Muscle of back (tissue), 3 donors: ENCODE measurements at regions not wholly inside any gene's neighbourhood (a gene's known extent, or its start where the extent isn't known, plus 50 kb on each side); places are given as distances from the start of the nearest gene placed in this dataset.
A peak's percentile ranks its signal among the peaks of the same experiment; 100 is the strongest.

Experiments
- DNase-seq, 3 donors: peaks; one replicate each; pipeline versions ENCODE4 v3.0.0 to v3.0.0-alpha.2; 2013

GRCh38 chr15:77713281-77713680 is 80.6 kb upstream of the LINGO1 start:
- no peak for DNase-seq

GRCh38 chr15:77712438-77712837 is 79.7 kb upstream of the LINGO1 start:
- DNase-seq, result no peak

- no peak for DNase-seq
Observed at GRCh38 chr15:77710637-77711036, 77.9 kb upstream of the LINGO1 start.

- DNase-seq, result no peak
Observed at GRCh38 chr15:77710206-77710605, 77.5 kb upstream of the LINGO1 start.

GRCh38 chr15:77709135-77709886 is 76.6 kb upstream of the LINGO1 start:
- DNase-seq, result no peak

- DNase-seq, result no peak
Observed at GRCh38 chr15:77706482-77707244, 74.0 kb upstream of the LINGO1 start.

GRCh38 chr15:77702211-77702957 is 69.7 kb upstream of the LINGO1 start:
- peak; percentile 1 to 57 (median 34) for DNase-seq

- no peak for DNase-seq
Observed at GRCh38 chr15:77698481-77698880, 65.8 kb upstream of the LINGO1 start.

- DNase-seq, result no peak
Observed at GRCh38 chr15:77697893-77698292, 65.2 kb upstream of the LINGO1 start.

GRCh38 chr15:77696871-77697270 is 64.2 kb upstream of the LINGO1 start:
- DNase-seq, result no peak

- DNase-seq, result peak in 1 of 3 donors; percentile 1
Observed at GRCh38 chr15:77695961-77696582, 63.4 kb upstream of the LINGO1 start.

GRCh38 chr15:77695548-77695947 is 62.8 kb upstream of the LINGO1 start:
- no peak for DNase-seq

GRCh38 chr15:77693576-77693975 is 60.9 kb upstream of the LINGO1 start:
- no peak for DNase-seq

- no peak for DNase-seq
Observed at GRCh38 chr15:77692614-77693013, 59.9 kb upstream of the LINGO1 start.

- DNase-seq, result no peak
Observed at GRCh38 chr15:77691607-77692006, 58.9 kb upstream of the LINGO1 start.

- DNase-seq, result no peak
Observed at GRCh38 chr15:77689821-77690220, 57.1 kb upstream of the LINGO1 start.

GRCh38 chr15:77688693-77689092 is 56.0 kb upstream of the LINGO1 start:
- DNase-seq, result no peak

GRCh38 chr15:77688266-77688665 is 55.6 kb upstream of the LINGO1 start:
- no peak for DNase-seq

GRCh38 chr15:77685082-77685815 is 52.5 kb upstream of the LINGO1 start:
- DNase-seq, result no peak

- no peak for DNase-seq
Observed at GRCh38 chr15:77684341-77685081, 51.8 kb upstream of the LINGO1 start.

- DNase-seq, result no peak
Observed at GRCh38 chr15:77682564-77682963, 49.9 kb upstream of the LINGO1 start.
